Nephron progenitor cell (in vitro differentiated cells): ENCODE measurements at regions not wholly inside any gene's neighbourhood (a gene's known extent, or its start where the extent isn't known, plus 50 kb on each side); places are given as distances from the start of the nearest gene placed in this dataset.

Experiments
- DNase-seq: peaks from one replicate; pipeline ENCODE4 v3.0.0; 2021
- H3K27ac Mint-ChIP-seq: 2 replicates; pipeline ENCODE4 v1.8.0; 2021; ENCODE audit warnings: mild to moderate bottlenecking, moderate library complexity, mixed read lengths
- H3K27me3 Mint-ChIP-seq: 2 replicates; pipeline ENCODE4 v1.8.0; 2021; ENCODE audit warnings: mild to moderate bottlenecking, low read depth, mixed read lengths; ENCODE audit not compliant: poor library complexity
- H3K36me3 Mint-ChIP-seq: 2 replicates; pipeline ENCODE4 v1.8.0; 2021; ENCODE audit warnings: low read depth, mixed read lengths
- H3K4me1 Mint-ChIP-seq: 2 replicates; pipeline ENCODE4 v1.8.0; 2021; ENCODE audit warnings: mixed read lengths
- H3K4me3 Mint-ChIP-seq: 2 replicates; pipeline ENCODE4 v1.8.0; 2021; ENCODE audit warnings: mild to moderate bottlenecking, moderate library complexity, mixed read lengths
- H3K9me3 Mint-ChIP-seq: 2 replicates; pipeline ENCODE4 v1.8.0; 2021; ENCODE audit warnings: mild to moderate bottlenecking, moderate library complexity, mixed read lengths
- CTCF ChIP-seq: fragments of 200-600 bp; sonication (generic); IDR thresholded peaks from 2 replicates; pipeline ENCODE4 v1.5.0; 2021; ENCODE audit warnings: antibody characterized with exemption

- Mint-ChIP-seq H3K4me3 (no peak overlapping the region), H3K9me3 (no peaks in the 10 kb centered on the region), H3K36me3 (no peaks in the 10 kb centered on the region), H3K27me3 (peaks cover 13% of the 10 kb centered on the region), H3K27ac (no peak overlapping the region), H3K4me1 (peaks cover 43% of the 10 kb centered on the region)
- DNase-seq = no peak
- TF ChIP-seq CTCF = no peak
Observed at GRCh38 chr14:101371799-101372793, 189.2 kb upstream of the DIO3 start.

GRCh38 chr14:101372894-101373620, 188.2 kb upstream of the DIO3 start:
- H3K4me3 Mint-ChIP-seq = no peak overlapping the region
- DNase-seq = no peak
- H3K9me3 Mint-ChIP-seq = no peaks in the 10 kb centered on the region
- no peaks in the 10 kb centered on the region for H3K36me3 Mint-ChIP-seq
- peaks cover 33% of the 10 kb centered on the region for H3K4me1 Mint-ChIP-seq
- H3K27me3 Mint-ChIP-seq = peaks cover 13% of the 10 kb centered on the region
- peak overlapping the region; percentile 95 for H3K27ac Mint-ChIP-seq
- TF ChIP-seq CTCF = no peak

DNA sequence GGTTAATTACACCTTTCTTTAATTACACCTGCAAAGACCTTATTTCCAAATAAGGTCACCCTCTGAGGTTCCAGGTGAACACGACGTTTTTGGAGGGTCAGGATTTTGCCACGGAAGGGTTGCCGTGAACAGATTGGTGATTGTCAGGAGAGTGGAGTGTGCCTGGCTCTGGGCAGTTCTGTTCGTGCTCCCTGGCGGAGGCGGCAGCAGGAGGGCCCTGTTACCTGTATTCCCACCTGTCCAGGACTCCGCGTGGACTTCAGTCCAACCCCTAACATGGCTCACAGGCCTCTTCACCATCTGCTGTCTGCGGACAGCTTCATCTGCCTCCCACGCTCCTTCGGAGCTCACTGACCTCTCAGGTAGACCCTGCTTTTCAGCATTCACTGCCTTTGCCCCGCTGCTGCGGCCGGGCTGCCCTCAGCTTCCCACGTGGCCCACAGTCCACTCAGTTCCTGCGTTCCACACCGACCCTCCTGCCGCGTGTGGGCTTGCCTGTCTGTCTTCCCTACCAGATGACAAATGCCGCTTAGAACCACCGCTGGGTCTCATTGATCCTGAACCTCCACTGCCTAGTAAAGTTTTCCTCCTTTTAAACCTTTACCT, 187.5 kb upstream of the DIO3 start:
- no peaks in the 10 kb centered on the region for H3K36me3 Mint-ChIP-seq
- peaks cover 26% of the 10 kb centered on the region for H3K4me1 Mint-ChIP-seq
- no peak for DNase-seq
- peak overlapping the region; percentile 95 for H3K27ac Mint-ChIP-seq
- no peaks in the 10 kb centered on the region for H3K9me3 Mint-ChIP-seq
- no peak overlapping the region for H3K4me3 Mint-ChIP-seq
- no peak for TF ChIP-seq CTCF
- H3K27me3 Mint-ChIP-seq = peaks cover 8% of the 10 kb centered on the region

DNA sequence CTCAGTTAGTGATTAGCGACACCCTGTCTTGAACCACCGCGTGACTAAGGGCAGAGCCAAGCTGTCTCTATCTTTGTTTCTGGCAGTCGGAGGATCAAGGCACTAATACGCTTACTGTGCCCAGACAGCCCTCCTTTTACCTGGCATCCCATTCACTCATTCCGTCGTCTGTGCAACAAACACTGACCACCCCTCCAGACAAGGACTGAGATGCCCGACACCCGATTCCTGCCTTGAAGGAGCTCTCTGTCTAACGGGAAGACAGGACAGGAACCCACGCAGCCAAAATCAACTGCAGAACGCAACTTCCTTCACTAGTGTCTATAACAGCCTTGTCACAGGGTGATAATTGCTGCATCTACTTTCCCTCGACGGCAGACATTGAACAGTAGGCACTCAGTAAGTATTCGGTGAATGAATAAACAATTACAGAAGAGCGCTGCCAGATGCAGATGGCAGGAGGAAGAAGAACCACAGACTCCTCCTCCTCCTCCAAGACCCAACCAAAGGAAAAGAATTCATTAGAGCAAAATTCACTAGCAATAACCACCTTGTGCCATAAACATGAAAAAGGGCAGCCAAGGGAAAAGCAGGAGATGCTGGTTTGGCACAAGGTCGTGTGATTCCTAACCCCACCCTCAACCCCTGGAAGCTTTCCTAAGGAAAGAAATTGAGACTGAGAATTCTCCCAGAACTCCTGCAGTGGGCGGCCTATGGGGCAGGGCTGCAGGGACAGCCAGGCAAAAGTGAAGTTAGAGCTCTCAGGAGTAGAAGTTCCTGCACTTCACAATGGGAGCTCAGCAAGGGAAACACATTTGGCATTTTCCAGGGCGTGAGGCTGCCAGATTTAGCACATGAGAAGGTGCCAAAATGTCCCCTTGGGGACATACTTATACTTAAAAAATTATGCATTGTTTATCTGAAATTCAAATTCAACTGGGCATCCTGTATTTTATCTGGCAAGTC, 186.6 kb upstream of the DIO3 start:
- no peak for DNase-seq
- peaks cover 8% of the 10 kb centered on the region for H3K27me3 Mint-ChIP-seq
- no peaks in the 10 kb centered on the region for H3K36me3 Mint-ChIP-seq
- no peak overlapping the region for H3K4me3 Mint-ChIP-seq
- H3K4me1 Mint-ChIP-seq = peaks cover 24% of the 10 kb centered on the region
- TF ChIP-seq CTCF = no peak
- peak overlapping the region; percentile 91 for H3K27ac Mint-ChIP-seq
- H3K9me3 Mint-ChIP-seq = no peaks in the 10 kb centered on the region

GRCh38 chr14:101377069-101377468, 184.2 kb upstream of the DIO3 start:
- Mint-ChIP-seq H3K27ac (no peak overlapping the region), H3K4me1 (peaks cover 24% of the 10 kb centered on the region), H3K9me3 (peaks cover 17% of the 10 kb centered on the region), H3K36me3 (no peaks in the 10 kb centered on the region), H3K27me3 (peaks cover 8% of the 10 kb centered on the region), H3K4me3 (no peak overlapping the region)
- DNase-seq = no peak
- no peak for TF ChIP-seq CTCF
